CD4-positive, alpha-beta T cell (primary cell): ENCODE measurements at regions not wholly inside any gene's neighbourhood (a gene's known extent, or its start where the extent isn't known, plus 50 kb on each side); places are given as distances from the start of the nearest gene placed in this dataset.

ENCODE experiments used
- ATAC-seq: fragments of 200-7000 bp; cut with Tn5 transposase; one replicate; pipeline ENCODE4 v1.10.0; 2022; ENCODE audit warnings: mild to moderate bottlenecking; ENCODE audit not compliant: poor library complexity
- CTCF ChIA-PET: fragments of 350-600 bp; sonication (Branson Sonifier 250); formaldehyde crosslinking; loops from one replicate; lab custom pipeline; 2021; ENCODE audit warnings: antibody characterized with exemption, inconsistent platforms; lab: Charles Lee
- POLR2A ChIA-PET: fragments of 350-600 bp; sonication (Branson Sonifier 250); formaldehyde crosslinking; loops from one replicate; lab custom pipeline; 2021; ENCODE audit warnings: antibody characterized with exemption, inconsistent platforms; lab: Charles Lee
- DNase-seq, 14 experiments: peaks; one replicate each; pipeline ENCODE4 v3.0.0-alpha.2; 2013 to 2020; ENCODE audit warnings: mixed read lengths in 2 of 14
- H3K27ac ChIP-seq, 2 donors: one replicate each; pipeline versions ENCODE4 v1.5.1 to v1.7.0; 2013; ENCODE audit warnings: low read length in 2 of 2, low read depth in 1 of 2, mild to moderate bottlenecking in 1 of 2
- H3K27me3 ChIP-seq, 2 experiments: 1 replicate in 1 of 2; 2 replicates in 1 of 2; pipeline versions ENCODE4 v1.6.1 to v1.7.0; 2013; ENCODE audit warnings: low read length in 2 of 2, control low read depth in 1 of 2, mild to moderate bottlenecking in 1 of 2, moderate library complexity in 1 of 2; ENCODE audit not compliant: insufficient read depth in 2 of 2, control insufficient read depth in 1 of 2
- H3K36me3 ChIP-seq: one replicate; pipeline ENCODE4 v1.6.1; 2013; ENCODE audit warnings: low read length, control low read depth; ENCODE audit not compliant: insufficient read depth
- H3K4me1 ChIP-seq: one replicate; pipeline ENCODE4 v1.6.1; 2013; ENCODE audit warnings: low read length, control low read depth; ENCODE audit not compliant: insufficient read depth
- H3K4me3 ChIP-seq: one replicate; pipeline ENCODE4 v1.5.1; 2013; ENCODE audit warnings: mild to moderate bottlenecking, low read length, moderate library complexity
- H3K9me3 ChIP-seq, 2 experiments: 1 replicate in 1 of 2; 2 replicates in 1 of 2; pipeline versions ENCODE4 v1.6.1 to v1.7.0; 2013; ENCODE audit warnings: low read length in 2 of 2, mild to moderate bottlenecking in 2 of 2, control low read depth in 1 of 2, moderate library complexity in 1 of 2; ENCODE audit not compliant: control insufficient read depth in 1 of 2, insufficient read depth in 1 of 2
- H3K27ac Mint-ChIP-seq: one replicate; pipeline ENCODE4 v1.8.0; 2020; ENCODE audit warnings: mixed read lengths
- H3K27me3 Mint-ChIP-seq: one replicate; pipeline ENCODE4 v1.8.0; 2021; ENCODE audit warnings: mixed read lengths
- H3K36me3 Mint-ChIP-seq: one replicate; pipeline ENCODE4 v1.8.0; 2021; ENCODE audit warnings: low read depth, mixed read lengths
- H3K4me1 Mint-ChIP-seq: one replicate; pipeline ENCODE4 v1.8.0; 2021; ENCODE audit warnings: low read depth, mixed read lengths
- H3K4me3 Mint-ChIP-seq: one replicate; pipeline ENCODE4 v1.8.0; 2020; ENCODE audit warnings: mild to moderate bottlenecking, mixed read lengths
- H3K9me3 Mint-ChIP-seq: one replicate; pipeline ENCODE4 v1.8.0; 2020; ENCODE audit warnings: mixed read lengths
- intact Hi-C, 2 experiments: fragments of 100-400 bp; cut with DNase I in 1 of 2; cut with micrococcal nuclease in 1 of 2; formaldehyde crosslinking; loops; one replicate each; pipeline versions ENCODE4 v1.15.1 to v1.9.0; 2023 to 2025; cut with DNase I, micrococcal nuclease
- TF ChIP-seq, protein P1 (sequence below): fragments of 200-600 bp; IDR thresholded peaks from one replicate; pipeline ENCODE4 v1.8.0; 2022; ENCODE audit warnings: antibody characterized with exemption, mild to moderate bottlenecking

GRCh38 chr16:77666771-77667170, 55.5 kb upstream of the NUDT7 start:
- H3K36me3 Mint-ChIP-seq, result no peaks in the 10 kb centered on the region
- Histone ChIP-seq H3K9me3 (peaks cover 8 to 11% of the 10 kb centered on the region in 2 experiments), H3K27ac (no peak overlapping the region), H3K36me3 (no peaks in the 10 kb centered on the region), H3K4me3 (no peak overlapping the region), H3K4me1 (no peaks in the 10 kb centered on the region), H3K27me3 (peaks cover 0 to 4% of the 10 kb centered on the region in 2 experiments)
- DNase-seq (no peak), ATAC-seq (no peak)
- POLR2A ChIA-PET, result no interaction called here
- intact Hi-C loops, result no loop called here
- H3K27ac Mint-ChIP-seq, result no peak overlapping the region
- no peak overlapping the region for H3K4me3 Mint-ChIP-seq
- TF ChIP-seq, protein P1, sequence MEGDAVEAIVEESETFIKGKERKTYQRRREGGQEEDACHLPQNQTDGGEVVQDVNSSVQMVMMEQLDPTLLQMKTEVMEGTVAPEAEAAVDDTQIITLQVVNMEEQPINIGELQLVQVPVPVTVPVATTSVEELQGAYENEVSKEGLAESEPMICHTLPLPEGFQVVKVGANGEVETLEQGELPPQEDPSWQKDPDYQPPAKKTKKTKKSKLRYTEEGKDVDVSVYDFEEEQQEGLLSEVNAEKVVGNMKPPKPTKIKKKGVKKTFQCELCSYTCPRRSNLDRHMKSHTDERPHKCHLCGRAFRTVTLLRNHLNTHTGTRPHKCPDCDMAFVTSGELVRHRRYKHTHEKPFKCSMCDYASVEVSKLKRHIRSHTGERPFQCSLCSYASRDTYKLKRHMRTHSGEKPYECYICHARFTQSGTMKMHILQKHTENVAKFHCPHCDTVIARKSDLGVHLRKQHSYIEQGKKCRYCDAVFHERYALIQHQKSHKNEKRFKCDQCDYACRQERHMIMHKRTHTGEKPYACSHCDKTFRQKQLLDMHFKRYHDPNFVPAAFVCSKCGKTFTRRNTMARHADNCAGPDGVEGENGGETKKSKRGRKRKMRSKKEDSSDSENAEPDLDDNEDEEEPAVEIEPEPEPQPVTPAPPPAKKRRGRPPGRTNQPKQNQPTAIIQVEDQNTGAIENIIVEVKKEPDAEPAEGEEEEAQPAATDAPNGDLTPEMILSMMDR, result no peak
- peaks cover 20% of the 10 kb centered on the region for H3K27me3 Mint-ChIP-seq
- H3K4me1 Mint-ChIP-seq, result no peaks in the 10 kb centered on the region
- CTCF ChIA-PET, result interaction anchor here (0.6 kb wide), 1 partner anchor 753 kb away, joined by 3 read pairs; no protein-coding TSS in a partner anchor
- peaks cover 4% of the 10 kb centered on the region for H3K9me3 Mint-ChIP-seq

DNA sequence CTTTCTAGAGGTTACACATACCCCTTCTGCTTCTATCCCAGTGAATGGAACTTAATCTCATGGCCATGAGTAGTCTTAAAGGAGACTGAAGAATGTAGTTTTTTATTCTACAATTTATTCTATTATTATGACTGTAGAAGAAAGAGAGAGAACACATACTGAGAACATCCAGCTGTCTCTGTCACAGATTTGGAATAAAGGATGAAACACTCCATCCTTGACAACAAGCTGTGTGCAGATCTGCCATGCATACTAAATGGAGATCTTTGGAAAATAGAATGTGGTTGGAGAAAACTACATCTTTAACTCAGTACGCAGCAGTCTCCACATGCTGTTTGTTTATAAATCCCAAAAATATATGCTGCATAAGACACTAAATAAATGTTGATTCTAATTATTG, 54.1 kb upstream of the NUDT7 start:
- ChIA-PET POLR2A (no interaction called here), CTCF (no interaction called here)
- Histone ChIP-seq H3K9me3 (peaks cover 3 to 8% of the 10 kb centered on the region in 2 experiments), H3K4me3 (no peak overlapping the region), H3K27me3 (peaks cover 0 to 4% of the 10 kb centered on the region in 2 experiments), H3K4me1 (no peaks in the 10 kb centered on the region), H3K36me3 (no peaks in the 10 kb centered on the region), H3K27ac (no peak overlapping the region)
- peaks cover under 1% of the 10 kb centered on the region for H3K9me3 Mint-ChIP-seq
- ATAC-seq (no peak), DNase-seq (no peak)
- no peaks in the 10 kb centered on the region for H3K36me3 Mint-ChIP-seq
- TF ChIP-seq, protein P1, result no peak
- no peak overlapping the region for H3K4me3 Mint-ChIP-seq
- H3K27me3 Mint-ChIP-seq, result peaks cover 19% of the 10 kb centered on the region
- no peaks in the 10 kb centered on the region for H3K4me1 Mint-ChIP-seq
- intact Hi-C loops, result no loop called here
- no peak overlapping the region for H3K27ac Mint-ChIP-seq

DNA sequence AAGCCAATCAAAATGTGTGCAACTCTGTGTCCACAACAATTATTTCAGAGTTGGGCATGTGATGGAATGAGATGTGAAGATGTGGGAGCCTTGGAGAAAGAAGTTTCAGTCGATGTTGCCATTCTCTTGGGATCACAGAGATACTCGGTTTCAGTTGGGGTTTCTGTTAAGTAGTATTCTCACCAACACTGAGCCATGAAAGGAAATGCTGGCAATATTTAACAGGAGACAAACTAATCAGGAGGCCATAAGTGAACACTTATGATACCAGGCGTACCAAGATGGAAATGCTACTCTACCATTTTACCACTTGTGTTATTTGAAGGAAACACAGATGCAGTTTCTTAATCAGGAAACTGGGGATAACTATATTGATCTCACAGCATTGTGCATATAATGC, 53.3 kb upstream of the NUDT7 start:
- TF ChIP-seq, protein P1, result no peak
- DNase-seq (no peak), ATAC-seq (no peak)
- Histone ChIP-seq H3K27me3 (peaks cover 0 to 4% of the 10 kb centered on the region in 2 experiments), H3K4me3 (no peak overlapping the region), H3K27ac (no peak overlapping the region), H3K9me3 (peaks cover 0 to 5% of the 10 kb centered on the region in 2 experiments), H3K36me3 (no peaks in the 10 kb centered on the region), H3K4me1 (no peaks in the 10 kb centered on the region)
- Mint-ChIP-seq H3K36me3 (no peaks in the 10 kb centered on the region), H3K4me3 (no peak overlapping the region), H3K27me3 (peaks cover 13% of the 10 kb centered on the region), H3K4me1 (no peaks in the 10 kb centered on the region), H3K9me3 (no peaks in the 10 kb centered on the region), H3K27ac (no peak overlapping the region)
- intact Hi-C loops, result no loop called here
- CTCF ChIA-PET, result no interaction called here
- POLR2A ChIA-PET, result no interaction called here
